ENCODE measurements at regions not wholly inside any gene's neighbourhood (a gene's known extent, or its start where the extent isn't known, plus 50 kb on each side); places are given as distances from the start of the nearest gene placed in this dataset.
"Not testable (repeated sequence)": the region's sequence is repeated elsewhere in the genome, so short reads cannot be mapped to it uniquely, and the experiment has no call there.

- no peak for DNase-seq
Measured at GRCh38 chr2:175827856-175828255, 174.2 kb downstream of the LNPK start.

- no peak for DNase-seq
Measured at GRCh38 chr2:175824243-175824642, 177.8 kb downstream of the LNPK start.

- DNase-seq, result no peak
Measured at GRCh38 chr2:175823707-175824073, 178.4 kb downstream of the LNPK start.

GRCh38 chr2:175823002-175823706 is 178.9 kb downstream of the LNPK start:
- no peak for DNase-seq

GRCh38 chr2:175817221-175817620 is 184.8 kb downstream of the LNPK start:
- no peak for DNase-seq

GRCh38 chr2:175815537-175815936 is 186.5 kb downstream of the LNPK start:
- DNase-seq, result no peak

GRCh38 chr2:175811971-175812370 is 190.1 kb downstream of the LNPK start:
- DNase-seq, result no peak

- no peak for DNase-seq
Measured at GRCh38 chr2:175808858-175809257, 193.2 kb downstream of the LNPK start.

- no peak for DNase-seq
Measured at GRCh38 chr2:175808078-175808477, 194.0 kb downstream of the LNPK start.

- DNase-seq, result no peak
Measured at GRCh38 chr2:175807031-175807873, 194.8 kb downstream of the LNPK start.

- DNase-seq, result no peak
Measured at GRCh38 chr2:175806570-175806969, 195.5 kb downstream of the LNPK start.

GRCh38 chr2:175806125-175806490 is 196.0 kb downstream of the LNPK start:
- DNase-seq, result no peak

- no peak for DNase-seq
Measured at GRCh38 chr2:175805442-175806124, 196.5 kb downstream of the LNPK start.

GRCh38 chr2:175804122-175804521 is 197.9 kb downstream of the LNPK start:
- DNase-seq, result no peak

- not testable (repeated sequence) for DNase-seq
Measured at GRCh38 chr2:175796422-175796821, 205.6 kb downstream of the LNPK start.

- no peak for DNase-seq
Measured at GRCh38 chr2:175793648-175794047, 208.4 kb downstream of the LNPK start.

GRCh38 chr2:175792881-175793280 is 209.2 kb downstream of the LNPK start:
- DNase-seq, result no peak

- no peak for DNase-seq
Measured at GRCh38 chr2:175792199-175792598, 209.9 kb downstream of the LNPK start.

- DNase-seq, result no peak
Measured at GRCh38 chr2:175786471-175787124, 215.5 kb downstream of the LNPK start.

- DNase-seq, result not testable (repeated sequence)
Measured at GRCh38 chr2:175777337-175777736, 224.7 kb downstream of the LNPK start.

- no peak for DNase-seq
Measured at GRCh38 chr2:175769200-175769599, 232.9 kb downstream of the LNPK start.

GRCh38 chr2:175766880-175767279 is 235.2 kb downstream of the LNPK start:
- DNase-seq, result no peak

GRCh38 chr2:175755656-175756386 is 246.2 kb downstream of the LNPK start:
- DNase-seq, result no peak

Measured in stimulated activated naive CD4-positive, alpha-beta T cell (primary cell).